ENCODE measurements at regions not wholly inside any gene's neighbourhood (a gene's known extent, or its start where the extent isn't known, plus 50 kb on each side); places are given as distances from the start of the nearest gene placed in this dataset.
"Not testable (repeated sequence)": the region's sequence is repeated elsewhere in the genome, so short reads cannot be mapped to it uniquely, and the experiment has no call there.

DNA sequence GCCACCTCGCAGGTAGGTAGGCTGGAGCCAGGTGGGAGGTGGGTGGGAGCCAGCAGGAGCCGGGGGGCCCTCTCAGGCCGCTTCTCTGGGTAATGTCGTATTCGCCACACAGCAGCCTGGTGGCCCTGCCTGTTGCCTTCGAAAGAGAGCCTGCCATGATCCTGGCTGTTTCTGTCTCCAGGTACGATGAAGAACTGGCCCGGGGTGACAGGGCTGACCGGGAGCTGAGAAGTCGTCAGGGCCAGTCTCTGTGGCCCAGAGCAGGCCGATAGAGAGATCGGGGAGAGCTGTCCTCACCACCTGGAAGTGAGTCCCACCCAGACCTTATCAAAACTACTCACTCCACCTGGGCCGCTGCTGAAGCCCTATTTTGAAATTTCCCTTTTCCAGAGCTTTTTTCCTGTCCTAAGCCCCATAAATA lies 123.9 kb upstream of the TPTE start:
- H3K9ac ChIP-seq (ENCODE audit: low read depth, low read length); H3K79me1 ChIP-seq (ENCODE audit: low read depth in 1 of 2, low read length in 2 of 2): not testable (repeated sequence)

DNA sequence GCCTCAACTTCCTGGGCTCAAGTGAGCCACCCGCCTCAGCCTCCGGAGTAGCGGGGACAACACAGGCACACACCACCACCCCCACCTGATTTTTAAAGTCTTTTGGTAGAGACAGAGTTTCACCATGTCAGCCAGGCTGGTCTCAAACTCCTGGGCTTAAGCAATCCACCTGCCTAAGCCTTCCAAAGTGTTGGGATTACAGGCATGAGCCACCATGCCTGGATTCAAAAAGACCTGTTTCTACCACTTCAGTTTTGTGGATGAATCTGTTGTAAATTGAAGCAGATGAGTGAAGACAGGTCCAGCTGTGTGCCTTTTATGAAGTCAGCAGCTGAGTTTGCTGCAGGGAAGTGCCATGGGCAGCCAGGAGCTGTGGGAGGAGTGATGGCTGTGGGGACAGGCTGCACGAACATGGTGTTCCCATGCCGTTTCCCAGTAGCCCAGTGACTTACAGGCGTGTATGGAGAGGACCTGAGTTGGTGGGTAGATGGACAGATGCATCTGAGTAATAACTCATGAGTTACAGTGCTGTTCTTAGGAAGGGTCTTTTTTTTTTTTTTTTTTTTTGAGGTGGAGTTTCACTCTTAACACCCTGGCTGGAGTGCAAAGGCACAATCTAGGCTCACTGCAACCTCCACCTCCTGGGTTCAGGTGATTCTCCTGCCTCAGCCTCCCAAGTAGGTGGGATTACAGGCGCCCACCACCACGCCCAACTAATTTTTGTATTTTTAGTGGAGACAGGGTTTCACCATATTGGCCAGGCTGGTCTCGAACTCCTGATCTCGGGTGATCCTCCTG lies 122.5 kb upstream of the TPTE start:
- in situ Hi-C loops (cut with MboI; ENCODE audit: low sequenced_read_pairs), result not testable (repeated sequence)

More for the DNA sequence above, 123.9 kb upstream of the TPTE start:
- CTCF ChIA-PET, result interaction anchor here (0.6 kb wide), 1 partner anchor 253 kb away, joined by 3 read pairs; no protein-coding TSS in a partner anchor
- H3K36me3 ChIP-seq (ENCODE audit: control insufficient read depth, insufficient read depth, low read length); H4K8ac ChIP-seq (ENCODE audit: low read depth in 2 of 2, low read length in 2 of 2); H4K20me1 ChIP-seq (ENCODE audit: insufficient read depth, low read length); H2AK5ac ChIP-seq (ENCODE audit: low read depth, low read length); dilution Hi-C loops (cut with HindIII; ENCODE audit: low sequenced_read_pairs, unreplicated experiment); H3K4ac ChIP-seq (ENCODE audit: low read depth, low read length); H2AFZ ChIP-seq (replicated peaks; ENCODE audit: low read length, poor library complexity); intact Hi-C loops (cut with micrococcal nuclease); H3K14ac ChIP-seq (replicated peaks; ENCODE audit: low read depth, low read length); H3K23ac ChIP-seq (ENCODE audit: low read depth, low read length); H3K9me1 ChIP-seq (ENCODE audit: insufficient read depth, low read length); H3K18ac ChIP-seq (ENCODE audit: low read depth, low read length); H3K4me2 ChIP-seq (ENCODE audit: low read depth, low read length); POLR2A ChIA-PET (ENCODE audit: unreplicated experiment); H2BK120ac ChIP-seq (ENCODE audit: low read depth, low read length); in situ Hi-C loops (cut with MboI; ENCODE audit: low sequenced_read_pairs); H2BK5ac ChIP-seq (ENCODE audit: low read depth, low read length, poor library complexity, severe bottlenecking); BruUV-seq (replicated peaks); H3K4me3 ChIP-seq (ENCODE audit: insufficient read depth, low read depth, low read length); H2AK9ac ChIP-seq (replicated peaks; ENCODE audit: low read depth, low read length, poor library complexity); H3K27ac ChIP-seq (ENCODE audit: insufficient read depth, low read length); H4K91ac ChIP-seq (ENCODE audit: insufficient read depth, low read depth, low read length); H3K4me1 ChIP-seq (ENCODE audit: control insufficient read depth, insufficient read depth, low read length); H2BK20ac ChIP-seq (ENCODE audit: low read depth, low read length); ATAC-seq (ENCODE audit: low read depth); H3K56ac ChIP-seq (ENCODE audit: extremely low read depth, insufficient read depth, low read length); DNase-seq; H3K27me3 ChIP-seq (ENCODE audit: control insufficient read depth, insufficient read depth, low read length); H4K5ac ChIP-seq (ENCODE audit: low read depth, low read length); H2BK15ac ChIP-seq (ENCODE audit: low read depth, low read length): not testable (repeated sequence)
- peaks cover 11% of the 10 kb centered on the region for H3K9me3 ChIP-seq (ENCODE audit: control insufficient read depth, insufficient read depth, low read length)
- WGBS, 2 experiments (ENCODE audit: extremely low coverage in 2 of 2, insufficient read length in 1 of 2), result 61% methylated on average over 5 of the region's 13 CpGs; no CpG with 5 or more reads in 1 of the 2 experiments

More for the DNA sequence above, 122.5 kb upstream of the TPTE start:
- H3K27me3 ChIP-seq (ENCODE audit: control insufficient read depth, insufficient read depth, low read length); H3K4me2 ChIP-seq (ENCODE audit: low read depth, low read length); H3K4ac ChIP-seq (ENCODE audit: low read depth, low read length); H3K9me1 ChIP-seq (ENCODE audit: insufficient read depth, low read length); H3K36me3 ChIP-seq (ENCODE audit: control insufficient read depth, insufficient read depth, low read length); intact Hi-C loops (cut with micrococcal nuclease); H4K20me1 ChIP-seq (ENCODE audit: insufficient read depth, low read length); H3K9ac ChIP-seq (ENCODE audit: low read depth, low read length); DNase-seq; H3K27ac ChIP-seq (ENCODE audit: insufficient read depth, low read length); H4K91ac ChIP-seq (ENCODE audit: insufficient read depth, low read depth, low read length); H2AFZ ChIP-seq (replicated peaks; ENCODE audit: low read length, poor library complexity); CTCF ChIA-PET; ATAC-seq (ENCODE audit: low read depth); H2BK120ac ChIP-seq (ENCODE audit: low read depth, low read length); H3K18ac ChIP-seq (ENCODE audit: low read depth, low read length); H3K4me3 ChIP-seq (ENCODE audit: insufficient read depth, low read depth, low read length); H2BK20ac ChIP-seq (ENCODE audit: low read depth, low read length); H3K79me1 ChIP-seq (ENCODE audit: low read depth in 1 of 2, low read length in 2 of 2); H3K56ac ChIP-seq (ENCODE audit: extremely low read depth, insufficient read depth, low read length); BruUV-seq (replicated peaks); H4K5ac ChIP-seq (ENCODE audit: low read depth, low read length); H3K4me1 ChIP-seq (ENCODE audit: control insufficient read depth, insufficient read depth, low read length); H2AK5ac ChIP-seq (ENCODE audit: low read depth, low read length); dilution Hi-C loops (cut with HindIII; ENCODE audit: low sequenced_read_pairs, unreplicated experiment); POLR2A ChIA-PET (ENCODE audit: unreplicated experiment); H3K14ac ChIP-seq (replicated peaks; ENCODE audit: low read depth, low read length); H2BK5ac ChIP-seq (ENCODE audit: low read depth, low read length, poor library complexity, severe bottlenecking); H3K23ac ChIP-seq (ENCODE audit: low read depth, low read length); H2AK9ac ChIP-seq (replicated peaks; ENCODE audit: low read depth, low read length, poor library complexity); H4K8ac ChIP-seq (ENCODE audit: low read depth in 2 of 2, low read length in 2 of 2); H2BK15ac ChIP-seq (ENCODE audit: low read depth, low read length): not testable (repeated sequence)
- H3K9me3 ChIP-seq (ENCODE audit: control insufficient read depth, insufficient read depth, low read length), result peaks cover 11% of the 10 kb centered on the region
- no CpG with 5 or more reads among the region's 10 CpGs for WGBS, 2 experiments (ENCODE audit: extremely low coverage in 2 of 2, insufficient read length in 1 of 2)

Data from IMR-90 (cell line).